ENCODE measurements at regions not wholly inside any gene's neighbourhood (a gene's known extent, or its start where the extent isn't known, plus 50 kb on each side); places are given as distances from the start of the nearest gene placed in this dataset.

DNA sequence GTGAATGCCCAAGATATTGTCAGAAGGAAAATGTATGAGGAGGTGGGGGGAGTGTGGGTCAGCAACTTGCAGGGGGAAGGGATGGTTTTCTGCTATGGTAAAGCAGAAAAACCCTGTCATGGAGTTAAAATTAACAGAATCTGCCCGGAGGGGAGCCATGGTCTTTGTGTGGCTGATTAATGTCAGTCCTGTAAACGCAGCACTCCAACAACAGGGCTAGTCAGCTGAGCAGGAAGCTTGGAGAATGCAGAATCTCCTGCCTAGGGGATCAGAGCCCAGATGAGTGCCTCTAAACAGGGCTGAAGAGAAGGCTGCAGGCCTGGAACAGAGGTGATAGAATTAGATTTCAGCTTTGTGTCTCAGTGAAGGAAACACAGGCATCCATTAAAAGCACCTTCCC is 140.9 kb upstream of the MTNR1B start:
- ChIA-PET POLR2A (no interaction called here), CTCF (no interaction called here)
- H3K27ac ChIP-seq (ENCODE audit: low read length): no peak overlapping the region
- no peaks in the 10 kb centered on the region for H3K4me1 ChIP-seq (ENCODE audit: control insufficient read depth, insufficient read depth, low read length)
- H3K27me3 ChIP-seq (ENCODE audit: control insufficient read depth, insufficient read depth, low read length): no peaks in the 10 kb centered on the region
- H3K36me3 ChIP-seq (ENCODE audit: control insufficient read depth, insufficient read depth, low read length): no peaks in the 10 kb centered on the region
- intact Hi-C loops (cut with micrococcal nuclease; ENCODE audit: unreplicated experiment): no loop called here
- no peak overlapping the region for H3K4me3 ChIP-seq (ENCODE audit: low read depth in 2 of 2, low read length in 2 of 2)
- no peak for ATAC-seq
- DNase-seq (ENCODE audit: low read depth, low spot score): no peak
- in situ Hi-C loops (cut with HindIII; ENCODE audit: low pct_unique_long_range_greater_than_20kb, low sequenced_read_pairs): no loop called here
- no TSS peak for BruUV-seq (replicated peaks)
- TF ChIP-seq, protein P1, sequence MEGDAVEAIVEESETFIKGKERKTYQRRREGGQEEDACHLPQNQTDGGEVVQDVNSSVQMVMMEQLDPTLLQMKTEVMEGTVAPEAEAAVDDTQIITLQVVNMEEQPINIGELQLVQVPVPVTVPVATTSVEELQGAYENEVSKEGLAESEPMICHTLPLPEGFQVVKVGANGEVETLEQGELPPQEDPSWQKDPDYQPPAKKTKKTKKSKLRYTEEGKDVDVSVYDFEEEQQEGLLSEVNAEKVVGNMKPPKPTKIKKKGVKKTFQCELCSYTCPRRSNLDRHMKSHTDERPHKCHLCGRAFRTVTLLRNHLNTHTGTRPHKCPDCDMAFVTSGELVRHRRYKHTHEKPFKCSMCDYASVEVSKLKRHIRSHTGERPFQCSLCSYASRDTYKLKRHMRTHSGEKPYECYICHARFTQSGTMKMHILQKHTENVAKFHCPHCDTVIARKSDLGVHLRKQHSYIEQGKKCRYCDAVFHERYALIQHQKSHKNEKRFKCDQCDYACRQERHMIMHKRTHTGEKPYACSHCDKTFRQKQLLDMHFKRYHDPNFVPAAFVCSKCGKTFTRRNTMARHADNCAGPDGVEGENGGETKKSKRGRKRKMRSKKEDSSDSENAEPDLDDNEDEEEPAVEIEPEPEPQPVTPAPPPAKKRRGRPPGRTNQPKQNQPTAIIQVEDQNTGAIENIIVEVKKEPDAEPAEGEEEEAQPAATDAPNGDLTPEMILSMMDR (IDR thresholded peaks at IDR 0.05): no peak
- TF ChIP-seq SIN3A (IDR thresholded peaks at IDR 0.05; ENCODE audit: borderline replicate concordance, insufficient read depth, low read depth, low read length) (no peak), POLR2AphosphoS5 (IDR thresholded peaks at IDR 0.05; ENCODE audit: low read depth, low read length) (no peak), TCF7L2 (IDR thresholded peaks at IDR 0.05; ENCODE audit: low read depth, low read length) (no peak), REST (IDR thresholded peaks at IDR 0.05; ENCODE audit: insufficient read depth in 1 of 2, low read depth in 2 of 2, low read length in 1 of 2) (no peak)
- H3K9me3 ChIP-seq (ENCODE audit: control insufficient read depth, insufficient read depth, low read depth, low read length): no peaks in the 10 kb centered on the region

DNA sequence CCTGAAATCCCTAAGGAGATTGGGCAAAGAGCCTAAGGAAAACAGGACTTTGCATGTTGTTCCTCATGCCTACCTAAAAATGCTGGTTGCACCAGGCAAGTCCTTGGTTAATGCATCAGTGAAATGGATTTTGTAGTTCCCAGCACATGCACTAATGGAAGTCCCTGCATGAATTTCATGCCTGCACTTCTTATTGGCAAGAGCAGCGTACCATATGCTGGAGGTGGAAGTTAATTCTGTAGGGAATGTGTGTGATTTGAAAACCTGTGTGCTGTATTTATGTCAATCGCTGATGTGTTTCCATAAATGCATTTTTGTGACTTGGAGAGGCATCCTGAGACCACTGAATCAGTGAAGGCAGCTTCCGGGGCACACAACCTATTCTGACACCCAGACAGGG is 140.3 kb upstream of the MTNR1B start:
- Histone ChIP-seq H3K36me3 (ENCODE audit: control insufficient read depth, insufficient read depth, low read length) (no peaks in the 10 kb centered on the region), H3K4me3 (ENCODE audit: low read depth in 2 of 2, low read length in 2 of 2) (no peak overlapping the region), H3K27me3 (ENCODE audit: control insufficient read depth, insufficient read depth, low read length) (no peaks in the 10 kb centered on the region), H3K9me3 (ENCODE audit: control insufficient read depth, insufficient read depth, low read depth, low read length) (no peaks in the 10 kb centered on the region), H3K4me1 (ENCODE audit: control insufficient read depth, insufficient read depth, low read length) (no peaks in the 10 kb centered on the region), H3K27ac (ENCODE audit: low read length) (no peak overlapping the region)
- no peak for DNase-seq (ENCODE audit: low read depth, low spot score)
- BruUV-seq (replicated peaks): no TSS peak
- TF ChIP-seq TCF7L2 (IDR thresholded peaks at IDR 0.05; ENCODE audit: low read depth, low read length): no peak
- no peak for TF ChIP-seq SIN3A (IDR thresholded peaks at IDR 0.05; ENCODE audit: borderline replicate concordance, insufficient read depth, low read depth, low read length)
- TF ChIP-seq POLR2AphosphoS5 (IDR thresholded peaks at IDR 0.05; ENCODE audit: low read depth, low read length): no peak
- intact Hi-C loops (cut with micrococcal nuclease; ENCODE audit: unreplicated experiment) (no loop called here), in situ Hi-C loops (cut with HindIII; ENCODE audit: low pct_unique_long_range_greater_than_20kb, low sequenced_read_pairs) (no loop called here)
- ChIA-PET POLR2A (no interaction called here), CTCF (no interaction called here)
- no peak for ATAC-seq

DNA sequence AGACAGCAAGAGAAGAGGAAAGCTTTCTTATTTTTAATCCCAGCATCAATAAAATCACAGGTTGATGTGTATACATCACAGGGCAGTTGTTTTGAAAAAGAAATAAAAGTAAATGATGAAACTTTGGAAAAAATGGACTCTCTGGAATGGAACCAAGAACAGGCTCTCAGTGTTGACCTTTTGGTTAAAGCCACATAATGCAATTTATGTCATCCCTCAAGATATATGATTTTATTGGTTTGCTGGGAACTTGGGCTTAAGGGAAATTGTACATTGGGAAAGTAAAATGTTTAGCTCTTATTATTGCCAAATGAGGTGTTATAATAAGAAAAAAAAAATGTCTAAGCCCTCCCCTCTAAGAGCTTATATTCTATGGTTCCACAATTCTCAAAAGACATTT is 139.8 kb upstream of the MTNR1B start:
- ATAC-seq: no peak
- Histone ChIP-seq H3K27me3 (ENCODE audit: control insufficient read depth, insufficient read depth, low read length) (no peaks in the 10 kb centered on the region), H3K4me1 (ENCODE audit: control insufficient read depth, insufficient read depth, low read length) (no peaks in the 10 kb centered on the region), H3K9me3 (ENCODE audit: control insufficient read depth, insufficient read depth, low read depth, low read length) (no peaks in the 10 kb centered on the region), H3K4me3 (ENCODE audit: low read depth in 2 of 2, low read length in 2 of 2) (no peak overlapping the region), H3K36me3 (ENCODE audit: control insufficient read depth, insufficient read depth, low read length) (no peaks in the 10 kb centered on the region), H3K27ac (ENCODE audit: low read length) (no peak overlapping the region)
- no TSS peak for BruUV-seq (replicated peaks)
- TF ChIP-seq TCF7L2 (IDR thresholded peaks at IDR 0.05; ENCODE audit: low read depth, low read length) (no peak), REST (IDR thresholded peaks at IDR 0.05; ENCODE audit: insufficient read depth in 1 of 2, low read depth in 2 of 2, low read length in 1 of 2) (no peak), SIN3A (IDR thresholded peaks at IDR 0.05; ENCODE audit: borderline replicate concordance, insufficient read depth, low read depth, low read length) (no peak), POLR2AphosphoS5 (IDR thresholded peaks at IDR 0.05; ENCODE audit: low read depth, low read length) (no peak)
- TF ChIP-seq, protein P1 (IDR thresholded peaks at IDR 0.05): no peak
- in situ Hi-C loops (cut with HindIII; ENCODE audit: low pct_unique_long_range_greater_than_20kb, low sequenced_read_pairs) (no loop called here), intact Hi-C loops (cut with micrococcal nuclease; ENCODE audit: unreplicated experiment) (no loop called here)
- ChIA-PET POLR2A (no interaction called here), CTCF (no interaction called here)
- no peak for DNase-seq (ENCODE audit: low read depth, low spot score)

Data from Panc1 (cell line).